ENCODE measurements at regions not wholly inside any gene's neighbourhood (a gene's known extent, or its start where the extent isn't known, plus 50 kb on each side); places are given as distances from the start of the nearest gene placed in this dataset.
"Not testable (repeated sequence)": the region's sequence is repeated elsewhere in the genome, so short reads cannot be mapped to it uniquely, and the experiment has no call there.

- Histone ChIP-seq H3K36me3 (no peaks in the 10 kb centered on the region), H3K9me3 (replicated peaks) (peaks cover 10% of the 10 kb centered on the region), H3K27ac (replicated peaks) (no peak overlapping the region), H3K4me3 (no peak overlapping the region), H3K4me1 (no peaks in the 10 kb centered on the region), H3K27me3 (ENCODE audit: low read depth) (peaks cover 8% of the 10 kb centered on the region)
- intact Hi-C loops (cut with micrococcal nuclease): no loop called here
- no peak for TF ChIP-seq CTCF (IDR thresholded peaks at IDR 0.05; ENCODE audit: borderline replicate concordance)
- DNase-seq: no peak
Observed at GRCh38 chr5:127216143-127216542, 74.5 kb upstream of the MEGF10 start.

GRCh38 chr5:127216898-127217675, 73.5 kb upstream of the MEGF10 start:
- Histone ChIP-seq H3K4me1 (no peaks in the 10 kb centered on the region), H3K4me3 (no peak overlapping the region), H3K9me3 (replicated peaks) (peaks cover 10% of the 10 kb centered on the region), H3K36me3 (no peaks in the 10 kb centered on the region), H3K27ac (replicated peaks) (no peak overlapping the region), H3K27me3 (ENCODE audit: low read depth) (peaks cover 8% of the 10 kb centered on the region)
- DNase-seq: no peak
- intact Hi-C loops (cut with micrococcal nuclease): no loop called here
- no peak for TF ChIP-seq CTCF (IDR thresholded peaks at IDR 0.05; ENCODE audit: borderline replicate concordance)

DNA sequence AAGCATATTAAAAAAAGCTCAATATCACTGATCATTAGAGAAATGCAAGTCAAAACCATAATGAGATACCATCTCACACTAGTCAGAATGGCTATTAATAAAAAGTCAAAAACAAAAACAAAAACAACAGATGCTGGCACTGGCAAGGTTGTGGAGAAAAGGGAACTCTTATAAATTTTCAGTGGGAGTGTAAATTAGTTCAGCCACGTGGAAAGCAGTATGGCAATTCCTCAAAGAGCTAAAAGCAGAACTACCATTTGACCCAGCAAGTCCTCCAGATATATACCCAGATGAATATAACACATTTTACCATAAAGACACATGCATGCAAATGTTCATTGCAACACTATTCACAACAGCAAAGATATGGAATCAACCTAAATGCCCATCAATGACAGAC, 68.7 kb upstream of the MEGF10 start:
- H3K27me3 ChIP-seq (ENCODE audit: low read depth); H3K9me3 ChIP-seq (replicated peaks); H3K4me1 ChIP-seq; intact Hi-C loops (cut with micrococcal nuclease); H3K36me3 ChIP-seq; H3K27ac ChIP-seq (replicated peaks); DNase-seq; H3K4me3 ChIP-seq: not testable (repeated sequence)

DNA sequence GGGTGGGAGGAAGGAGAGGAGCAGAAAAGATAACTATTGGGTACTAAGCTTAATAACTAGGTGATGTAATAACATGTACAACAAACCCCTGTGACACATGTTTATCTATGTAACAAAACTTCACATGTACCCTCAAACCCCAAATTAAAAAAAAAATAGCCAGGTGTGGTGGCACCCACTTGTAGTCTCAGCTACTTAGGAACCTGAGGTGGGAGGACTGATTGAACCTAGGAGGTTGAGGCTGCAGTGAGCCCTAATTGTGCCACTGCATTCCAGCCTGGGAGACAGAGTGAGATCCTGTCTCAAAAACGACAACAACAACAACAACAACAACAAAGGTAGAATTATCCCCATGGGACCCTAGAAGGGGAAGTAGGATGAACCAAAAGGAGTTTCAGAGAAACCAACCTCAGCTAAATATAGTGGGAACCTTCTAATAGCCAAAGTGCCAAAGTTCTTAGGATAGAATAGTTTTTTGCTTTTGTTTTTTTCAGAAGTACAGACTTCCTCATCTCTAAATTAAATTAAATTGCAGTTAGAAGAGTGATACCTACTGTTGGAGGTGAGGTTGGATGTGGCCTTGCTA, 67.9 kb upstream of the MEGF10 start:
- DNase-seq; H3K27ac ChIP-seq (replicated peaks); H3K27me3 ChIP-seq (ENCODE audit: low read depth): not testable (repeated sequence)

GRCh38 chr5:127223256-127223974, 67.2 kb upstream of the MEGF10 start:
- Histone ChIP-seq H3K36me3 (no peaks in the 10 kb centered on the region), H3K4me3 (no peak overlapping the region), H3K27ac (replicated peaks) (no peak overlapping the region), H3K4me1 (no peaks in the 10 kb centered on the region), H3K27me3 (ENCODE audit: low read depth) (no peaks in the 10 kb centered on the region), H3K9me3 (replicated peaks) (no peaks in the 10 kb centered on the region)
- intact Hi-C loops (cut with micrococcal nuclease): no loop called here
- DNase-seq: no peak
- no peak for TF ChIP-seq CTCF (IDR thresholded peaks at IDR 0.05; ENCODE audit: borderline replicate concordance)

More for the DNA sequence above, 67.9 kb upstream of the MEGF10 start:
- H3K4me1 ChIP-seq; H3K4me3 ChIP-seq; intact Hi-C loops (cut with micrococcal nuclease); H3K9me3 ChIP-seq (replicated peaks); H3K36me3 ChIP-seq: not testable (repeated sequence)

- no peak overlapping the region for H3K4me3 ChIP-seq
- H3K27ac ChIP-seq (replicated peaks): no peak overlapping the region
- no peaks in the 10 kb centered on the region for H3K9me3 ChIP-seq (replicated peaks)
- H3K4me1 ChIP-seq: peaks cover 14% of the 10 kb centered on the region
- no peaks in the 10 kb centered on the region for H3K36me3 ChIP-seq
- no peaks in the 10 kb centered on the region for H3K27me3 ChIP-seq (ENCODE audit: low read depth)
- intact Hi-C loops (cut with micrococcal nuclease): no loop called here
- no peak for DNase-seq
- TF ChIP-seq CTCF (IDR thresholded peaks at IDR 0.05; ENCODE audit: borderline replicate concordance): no peak
Observed at GRCh38 chr5:127227881-127228280, 62.7 kb upstream of the MEGF10 start.

Data from left ventricle myocardium inferior (tissue), 1 donor.